Pancreas (tissue), 10 donors: ENCODE measurements at regions not wholly inside any gene's neighbourhood (a gene's known extent, or its start where the extent isn't known, plus 50 kb on each side); places are given as distances from the start of the nearest gene placed in this dataset.

ENCODE experiments used
- ATAC-seq, 4 donors: fragments of 200-7000 bp; cut with Tn5 transposase; one replicate each; pipeline versions ENCODE4 v1.8.0 to v1.9.1; 2020; ENCODE audit warnings: mild to moderate bottlenecking in 4 of 4, moderate library complexity in 4 of 4
- DNase-seq, 6 donors: peaks; one replicate each; pipeline ENCODE4 v3.0.0-alpha.2; 2020
- FAIRE-seq: peaks from 2 replicates; lab custom pipeline; 2012; peaks lifted over from hg19 to GRCh38; lab: Jason Lieb, UNC
- H3K27ac ChIP-seq, 4 donors: fragments of 200-600 bp; sonication (generic); 1 replicate in 3 of 4; 2 replicates in 1 of 4; pipeline versions ENCODE4 v1.5.0 to v1.8.0; 2020
- H3K27me3 ChIP-seq, 4 donors: fragments of 200-600 bp; one replicate each; pipeline ENCODE4 v1.8.0; 2021
- H3K36me3 ChIP-seq, 3 donors: fragments of 200-600 bp; sonication (generic) in 1 of 3; one replicate each; pipeline versions ENCODE4 v1.5.0 to v1.8.0; 2020 to 2021
- H3K4me1 ChIP-seq, 3 donors: fragments of 200-600 bp; one replicate each; pipeline ENCODE4 v1.8.0; 2021
- H3K4me3 ChIP-seq, 4 donors: fragments of 200-600 bp; sonication (generic) in 2 of 4; one replicate each; pipeline versions ENCODE4 v1.5.0 to v1.8.0; 2020 to 2021
- H3K9me3 ChIP-seq, 4 donors: fragments of 200-600 bp; one replicate each; pipeline ENCODE4 v1.8.0; 2021
- CTCF ChIP-seq, 4 donors: fragments of 200-600 bp; sonication (generic) in 3 of 4; IDR thresholded peaks; one replicate each; pipeline versions ENCODE4 v1.5.0 to v1.8.0; 2021; ENCODE audit warnings: antibody characterized with exemption in 4 of 4
- WGBS, 2 donors: extraction: QIAGEN DNeasy Blood & Tissue Kit; methylation state at CpG; one replicate each; pipeline ENCODE4 v1.1.7; 2013; 5-methylcytosine and 5-hydroxymethylcytosine counted together
- intact Hi-C, 3 donors: fragments of 100-400 bp; cut with DNase I; formaldehyde crosslinking; loops; one replicate each; pipeline versions ENCODE4 v1.11.1 to v1.14.2; 2022
- donor health status: healthy with polysubstance abuse.
- donor health status: DM: no; HTN: no; CAD: no; lungs with moderate emphysema.
- donor health status: DM: no; HTN: no; CAD: no.
- donor health status: control.
- donor health status: control.
- donor health status: Bipolar disorder and iron deficiency.
- donor health status: DM: yes; HTN: yes; CAD: no.
- donor health status: DM: no; HTN: no; CAD: no.
- donor health status: DM: no; HTN: no; CAD: no.
- donor health status: DM: yes; HTN: yes; CAD: no.

GRCh38 chr1:213669512-213669911 is 318.3 kb upstream of the PROX1 start:
- 91 to 98% methylated on average over 7 of the region's 7 CpGs for WGBS, 2 donors

GRCh38 chr1:213669964-213670691 is 317.6 kb upstream of the PROX1 start:
- ATAC-seq = peak in 2 of 4 donors; percentile 20 to 24
- WGBS, 2 donors = 86 to 91% methylated on average over 2 of the region's 2 CpGs

More at GRCh38 chr1:213669512-213669911, 318.3 kb upstream of the PROX1 start:
- TF ChIP-seq CTCF (IDR thresholded peaks at IDR 0.05) = no peak
- ATAC-seq (no peak), FAIRE-seq (no peak), DNase-seq (no peak)
- H3K27me3 ChIP-seq = no peaks in the 10 kb centered on the region
- H3K9me3 ChIP-seq = no peaks in the 10 kb centered on the region
- H3K27ac ChIP-seq = no peak overlapping the region
- H3K4me3 ChIP-seq = no peak overlapping the region
- intact Hi-C loops = no loop called here
- no peaks in the 10 kb centered on the region for H3K36me3 ChIP-seq
- H3K4me1 ChIP-seq = no peaks in the 10 kb centered on the region

GRCh38 chr1:213670692-213671023 is 317.1 kb upstream of the PROX1 start:
- H3K36me3 ChIP-seq = no peaks in the 10 kb centered on the region
- no peaks in the 10 kb centered on the region for H3K27me3 ChIP-seq
- no peaks in the 10 kb centered on the region for H3K9me3 ChIP-seq
- 0 to 29% methylated on average over 1 of the region's 1 CpG for WGBS, 2 donors
- no peak overlapping the region for H3K27ac ChIP-seq
- intact Hi-C loops = no loop called here
- ATAC-seq = no peak
- H3K4me3 ChIP-seq = no peak overlapping the region
- no peak for FAIRE-seq
- no peak for DNase-seq
- H3K4me1 ChIP-seq = no peaks in the 10 kb centered on the region
- TF ChIP-seq CTCF (IDR thresholded peaks at IDR 0.05) = no peak

More at GRCh38 chr1:213669964-213670691, 317.6 kb upstream of the PROX1 start:
- H3K9me3 ChIP-seq = no peaks in the 10 kb centered on the region
- H3K4me3 ChIP-seq = no peak overlapping the region
- H3K27ac ChIP-seq = no peak overlapping the region
- intact Hi-C loops = no loop called here
- FAIRE-seq (no peak), DNase-seq (no peak)
- no peak for TF ChIP-seq CTCF (IDR thresholded peaks at IDR 0.05)
- H3K4me1 ChIP-seq = no peaks in the 10 kb centered on the region
- no peaks in the 10 kb centered on the region for H3K36me3 ChIP-seq
- H3K27me3 ChIP-seq = no peaks in the 10 kb centered on the region

GRCh38 chr1:213675043-213675442 is 312.7 kb upstream of the PROX1 start:
- FAIRE-seq (no peak), DNase-seq (no peak), ATAC-seq (no peak)
- H3K27me3 ChIP-seq = no peaks in the 10 kb centered on the region
- no peak overlapping the region for H3K27ac ChIP-seq
- TF ChIP-seq CTCF (IDR thresholded peaks at IDR 0.05) = no peak
- H3K4me1 ChIP-seq = no peaks in the 10 kb centered on the region
- intact Hi-C loops = no loop called here
- no peaks in the 10 kb centered on the region for H3K36me3 ChIP-seq
- H3K4me3 ChIP-seq = no peak overlapping the region
- H3K9me3 ChIP-seq = no peaks in the 10 kb centered on the region
- 84 to 90% methylated on average over 1 of the region's 1 CpG for WGBS, 2 donors

GRCh38 chr1:213676736-213677135 is 311.0 kb upstream of the PROX1 start:
- FAIRE-seq (no peak), ATAC-seq (no peak), DNase-seq (no peak)
- Histone ChIP-seq H3K9me3 (no peaks in the 10 kb centered on the region), H3K27me3 (no peaks in the 10 kb centered on the region), H3K4me1 (no peaks in the 10 kb centered on the region), H3K27ac (no peak overlapping the region), H3K36me3 (no peaks in the 10 kb centered on the region), H3K4me3 (no peak overlapping the region)
- no peak for TF ChIP-seq CTCF (IDR thresholded peaks at IDR 0.05)
- 79 to 81% methylated on average over 2 of the region's 2 CpGs for WGBS, 2 donors
- intact Hi-C loops = no loop called here
